HEK293 (cell line): ENCODE measurements at regions not wholly inside any gene's neighbourhood (a gene's known extent, or its start where the extent isn't known, plus 50 kb on each side); places are given as distances from the start of the nearest gene placed in this dataset.

Experiments used
- CTCF ChIA-PET: fragments of 350-600 bp; formaldehyde crosslinking; extraction: SDS; loops from one replicate; lab custom pipeline; 2021; ENCODE audit warnings: antibody characterized with exemption; lab: Yijun Ruan, JAX
- POLR2A ChIA-PET: fragments of 300-600 bp; formaldehyde crosslinking; extraction: SDS; loops from one replicate; lab custom pipeline; 2020; ENCODE audit warnings: antibody characterized with exemption, inconsistent platforms; lab: Yijun Ruan, JAX
- H3K27ac ChIP-seq: fragments of 200-500 bp; sonication (Bioruptor generic); 2 replicates; pipeline ENCODE4 v1.5.1; 2014; ENCODE audit warnings: low read depth, low read length, control low read depth, inconsistent platforms; ENCODE audit errors: extremely low read depth
- H3K36me3 ChIP-seq, 2 experiments: fragments of 200-500 bp in 1 of 2; sonication (Bioruptor generic) in 1 of 2; 1 replicate in 1 of 2; 2 replicates in 1 of 2; pipeline ENCODE4 v1.5.1; 2014 to 2017; ENCODE audit warnings: inconsistent platforms in 2 of 2, low read length in 2 of 2; ENCODE audit not compliant: control insufficient read depth in 2 of 2, insufficient read depth in 1 of 2
- H3K4me1 ChIP-seq: fragments of 200-500 bp; sonication (Bioruptor generic); 2 replicates; pipeline ENCODE4 v1.5.1; 2014; ENCODE audit warnings: mild to moderate bottlenecking, low read length, inconsistent platforms; ENCODE audit not compliant: control insufficient read depth, insufficient read depth
- H3K4me3 ChIP-seq: 2 replicates; pipeline ENCODE4 v1.5.1; 2011; ENCODE audit warnings: low read depth, mild to moderate bottlenecking, control low read depth, low read length, moderate library complexity
- H3K9me3 ChIP-seq: fragments of 200-500 bp; sonication (Bioruptor generic); 2 replicates; pipeline ENCODE4 v1.5.1; 2014; ENCODE audit warnings: low read depth, low read length, inconsistent platforms; ENCODE audit not compliant: control insufficient read depth, insufficient read depth
- BCL6B ChIP-seq: fragments of 450-650 bp; formaldehyde crosslinking; IDR thresholded peaks from 2 replicates; pipeline ENCODE4 v1.5.1; 2017; ENCODE audit warnings: missing biosample characterization, missing genetic modification characterization
- KLF16 ChIP-seq: fragments of 450-650 bp; formaldehyde crosslinking; IDR thresholded peaks from 2 replicates; pipeline ENCODE4 v1.5.1; 2017; ENCODE audit warnings: missing biosample characterization, missing genetic modification characterization
- MEIS1 ChIP-seq: sonication (generic); formaldehyde crosslinking; IDR thresholded peaks from 2 replicates; pipeline ENCODE4 v1.8.1; 2022; ENCODE audit warnings: missing genetic modification reagents, mild to moderate bottlenecking, borderline replicate concordance
- PRDM1 ChIP-seq: fragments of 450-650 bp; formaldehyde crosslinking; IDR thresholded peaks from 2 replicates; pipeline ENCODE4; 2016; ENCODE audit warnings: missing biosample characterization, missing genetic modification characterization
- PRDM10 ChIP-seq: fragments of 450-650 bp; formaldehyde crosslinking; IDR thresholded peaks from 2 replicates; pipeline ENCODE4 v1.5.1; 2016; ENCODE audit warnings: missing biosample characterization, missing genetic modification characterization
- PRDM2 ChIP-seq: fragments of 450-650 bp; formaldehyde crosslinking; IDR thresholded peaks from 2 replicates; pipeline ENCODE4 v1.5.1; 2016; ENCODE audit warnings: missing biosample characterization, missing genetic modification characterization, borderline replicate concordance
- TCF7L2 ChIP-seq: IDR thresholded peaks from 2 replicates; pipeline ENCODE4 v1.6.1; 2011; ENCODE audit warnings: low read depth, mild to moderate bottlenecking, inconsistent platforms, low read length, moderate library complexity, borderline replicate concordance
- ZBTB21 ChIP-seq: fragments of 450-650 bp; formaldehyde crosslinking; IDR thresholded peaks from 2 replicates; pipeline ENCODE4 v1.5.1; 2017; ENCODE audit warnings: missing biosample characterization, missing genetic modification characterization
- ZFHX2 ChIP-seq: fragments of 450-650 bp; formaldehyde crosslinking; conservative IDR thresholded peaks from 2 replicates; pipeline ENCODE4 v1.5.1; 2016; ENCODE audit warnings: missing biosample characterization, missing genetic modification characterization
- ZNF132 ChIP-seq: fragments of 450-650 bp; formaldehyde crosslinking; IDR thresholded peaks from 2 replicates; pipeline ENCODE4 v1.5.1; 2017; ENCODE audit warnings: missing biosample characterization, missing genetic modification characterization, borderline replicate concordance
- ZNF24 ChIP-seq: fragments of 450-650 bp; formaldehyde crosslinking; IDR thresholded peaks from 2 replicates; pipeline ENCODE4 v1.5.1; 2016; ENCODE audit warnings: missing biosample characterization, missing genetic modification characterization
- ZNF571 ChIP-seq: fragments of 450-650 bp; formaldehyde crosslinking; IDR thresholded peaks from 2 replicates; pipeline ENCODE4 v1.5.0; 2017; ENCODE audit warnings: missing biosample characterization, missing genetic modification characterization
- ZNF623 ChIP-seq: fragments of 450-650 bp; formaldehyde crosslinking; IDR thresholded peaks from 2 replicates; pipeline ENCODE4 v1.5.1; 2016; ENCODE audit warnings: missing biosample characterization, missing genetic modification characterization
- ZNF645 ChIP-seq: fragments of 450-650 bp; formaldehyde crosslinking; IDR thresholded peaks from 2 replicates; pipeline ENCODE4; 2016; ENCODE audit warnings: missing biosample characterization, missing genetic modification characterization
- ZNF660 ChIP-seq: fragments of 450-650 bp; IDR thresholded peaks from 2 replicates; pipeline ENCODE4 v1.5.1; 2018; ENCODE audit warnings: missing biosample characterization, mild to moderate bottlenecking, missing genetic modification characterization
- ZNF664 ChIP-seq: fragments of 450-650 bp; formaldehyde crosslinking; IDR thresholded peaks from 2 replicates; pipeline ENCODE4 v1.5.1; 2016; ENCODE audit warnings: missing biosample characterization, missing genetic modification characterization
- ZNF677 ChIP-seq: fragments of 450-650 bp; IDR thresholded peaks from 2 replicates; pipeline ENCODE4 v1.5.0; 2018; ENCODE audit warnings: missing biosample characterization, mild to moderate bottlenecking, missing genetic modification characterization, moderate library complexity
- ZSCAN16 ChIP-seq: fragments of 450-650 bp; formaldehyde crosslinking; IDR thresholded peaks from 2 replicates; pipeline ENCODE4 v1.5.1; 2016; ENCODE audit warnings: missing biosample characterization, missing genetic modification characterization
- ZSCAN30 ChIP-seq: fragments of 450-650 bp; IDR thresholded peaks from 2 replicates; pipeline ENCODE4 v1.5.1; 2018; ENCODE audit warnings: missing biosample characterization, mild to moderate bottlenecking, missing genetic modification characterization, moderate library complexity

GRCh38 chr2:111678161-111678560 is 205.8 kb downstream of the ANAPC1 start:
- POLR2A ChIA-PET = interaction anchor here (0.7 kb wide), 1 partner anchor 488 kb away, joined by 3 read pairs; no protein-coding TSS in a partner anchor
- TF ChIP-seq ZNF660 (tag by site-specific recombination) (no peak), ZBTB21 (no peak), ZNF623 (tag by site-specific recombination) (no peak), KLF16 (tag by site-specific recombination) (no peak)
- H3K36me3 ChIP-seq = no peaks in the 10 kb centered on the region
- H3K27ac ChIP-seq = no peak overlapping the region
- CTCF ChIA-PET = interaction anchor here (0.6 to 1.6 kb wide), 2 partner anchors 14 to 816 kb away, joined by 3 to 4 read pairs; no protein-coding TSS in a partner anchor
- H3K4me3 ChIP-seq = no peak overlapping the region
- 0 out of 2 replicates have a peak, but pooled peaks cover 5% of the 10 kb centered on the region for H3K4me1 ChIP-seq
- no peaks in the 10 kb centered on the region for H3K9me3 ChIP-seq

GRCh38 chr2:111678651-111679050 is 205.3 kb downstream of the ANAPC1 start:
- no peaks in the 10 kb centered on the region for H3K9me3 ChIP-seq
- no peak overlapping the region for H3K4me3 ChIP-seq
- H3K4me1 ChIP-seq = 0 out of 2 replicates have a peak, but pooled peaks cover 5% of the 10 kb centered on the region
- peak; percentile 33; the same call in 1 of the 2 replicates for TF ChIP-seq TCF7L2
- peak; percentile 28; the same call in 1 of the 2 replicates for TF ChIP-seq ZFHX2 (tag by site-specific recombination)
- no peak for TF ChIP-seq BCL6B (tag by site-specific recombination)
- TF ChIP-seq ZNF664 (tag by site-specific recombination) = no peak
- TF ChIP-seq ZNF132 (tag by site-specific recombination) = no peak
- TF ChIP-seq, all 188 proteins: peak for 2
- H3K27ac ChIP-seq = no peak overlapping the region
- ChIA-PET CTCF (interaction anchor here (1.6 kb wide), 1 partner anchor 14 kb away, joined by 3 read pairs; no protein-coding TSS in a partner anchor), POLR2A (interaction anchor here (0.7 kb wide), 1 partner anchor 489 kb away, joined by 3 read pairs; no protein-coding TSS in a partner anchor)
- no peaks in the 10 kb centered on the region for H3K36me3 ChIP-seq

- Histone ChIP-seq H3K27ac (no peak overlapping the region), H3K4me1 (0 out of 2 replicates have a peak, but pooled peaks cover 5% of the 10 kb centered on the region), H3K4me3 (no peak overlapping the region), H3K9me3 (no peaks in the 10 kb centered on the region), H3K36me3 (no peaks in the 10 kb centered on the region)
- CTCF ChIA-PET = interaction anchor here (1.6 kb wide), 1 partner anchor 13 kb away, joined by 3 read pairs; no protein-coding TSS in a partner anchor
- POLR2A ChIA-PET = no interaction called here
- TF ChIP-seq PRDM10 (tag by site-specific recombination) (no peak), PRDM2 (tag by site-specific recombination) (no peak), PRDM1 (no peak), ZNF645 (tag by site-specific recombination) (no peak), ZSCAN16 (tag by site-specific recombination) (no peak), ZSCAN30 (tag by site-specific recombination) (no peak), ZNF24 (tag by site-specific recombination) (no peak), MEIS1 (CRISPR knock-in tag) (no peak), ZNF677 (tag by site-specific recombination) (no peak), ZNF571 (no peak)
These were observed 204.8 kb downstream of the ANAPC1 start for GRCh38 chr2:111679202-111679601.
